IPS DF 6.9 (cell line): ENCODE measurements at regions not wholly inside any gene's neighbourhood (a gene's known extent, or its start where the extent isn't known, plus 50 kb on each side); places are given as distances from the start of the nearest gene placed in this dataset.
"Not testable (repeated sequence)": the region's sequence is repeated elsewhere in the genome, so short reads cannot be mapped to it uniquely, and the experiment has no call there.

Source experiments
- DNase-seq: peaks from one replicate; pipeline ENCODE4 v3.0.0-alpha.2; 2013; ENCODE audit warnings: low read depth, low spot score
- H3K27ac ChIP-seq: one replicate; pipeline ENCODE4 v1.5.1; 2013; ENCODE audit warnings: low read length, control low read depth
- H3K27me3 ChIP-seq: 2 replicates; pipeline ENCODE4 v1.6.1; 2013; ENCODE audit warnings: mild to moderate bottlenecking, low read length; ENCODE audit not compliant: control insufficient read depth, insufficient read depth
- H3K36me3 ChIP-seq: 2 replicates; pipeline ENCODE4 v1.6.1; 2013; ENCODE audit warnings: low read length; ENCODE audit not compliant: control insufficient read depth, insufficient read depth
- H3K4me1 ChIP-seq: 2 replicates; pipeline ENCODE4 v1.6.1; 2013; ENCODE audit warnings: low read length; ENCODE audit not compliant: control insufficient read depth, insufficient read depth
- H3K4me3 ChIP-seq: 2 replicates; pipeline ENCODE4 v1.5.1; 2013; ENCODE audit warnings: mild to moderate bottlenecking, low read length
- H3K9me3 ChIP-seq: 2 replicates; pipeline ENCODE4 v1.6.1; 2013; ENCODE audit warnings: low read length, inconsistent platforms; ENCODE audit not compliant: control insufficient read depth, insufficient read depth
- WGBS: extraction: QIAGEN DNeasy Blood & Tissue Kit; methylation state at CpG from one replicate; pipeline ENCODE4 v1.1.7; 2013; ENCODE audit warnings: mixed read lengths, missing lambda C conversion rate; ENCODE audit not compliant: insufficient read length, insufficient coverage; 5-methylcytosine and 5-hydroxymethylcytosine counted together

DNA sequence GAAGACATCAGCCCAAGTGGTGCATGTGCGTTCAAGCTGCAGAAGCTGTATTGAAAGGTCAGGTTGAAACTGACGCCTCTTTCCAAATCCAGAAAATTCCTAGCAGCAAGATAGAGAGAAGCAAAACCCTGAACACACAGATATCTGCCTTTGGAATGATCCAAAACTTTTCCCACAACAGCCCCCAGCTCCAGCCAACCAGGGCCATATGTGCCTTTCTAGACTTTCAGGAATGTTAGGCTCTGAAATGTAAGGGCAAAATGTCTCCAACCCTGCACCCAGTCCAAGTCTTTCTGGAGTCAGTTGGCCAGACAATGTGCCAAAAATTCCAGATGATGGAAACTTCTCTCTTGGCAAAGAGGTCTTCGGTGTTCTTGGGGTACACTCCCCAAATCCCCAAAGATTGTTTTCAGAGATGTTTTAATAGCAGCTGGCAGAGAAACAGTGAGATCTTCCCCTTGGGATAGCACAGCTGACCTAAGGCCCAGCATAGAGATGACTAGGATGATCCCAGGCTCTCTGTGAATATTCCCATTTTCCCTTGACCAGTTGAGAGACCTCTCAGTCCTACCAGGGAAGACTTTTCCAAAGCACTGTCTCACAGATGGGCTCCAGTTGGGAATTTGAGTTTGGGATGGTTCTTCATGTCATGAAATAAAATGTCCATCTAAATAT is 440.4 kb upstream of the CD180 start:
- Histone ChIP-seq H3K4me3 (no peak overlapping the region), H3K4me1 (no peaks in the 10 kb centered on the region; the same call in 1 of the 2 replicates), H3K9me3 (no peaks in the 10 kb centered on the region), H3K27ac (no peak overlapping the region), H3K27me3 (no peaks in the 10 kb centered on the region), H3K36me3 (no peaks in the 10 kb centered on the region)
- no peak for DNase-seq
- WGBS, result no CpG with 5 or more reads among the region's 3 CpGs

DNA sequence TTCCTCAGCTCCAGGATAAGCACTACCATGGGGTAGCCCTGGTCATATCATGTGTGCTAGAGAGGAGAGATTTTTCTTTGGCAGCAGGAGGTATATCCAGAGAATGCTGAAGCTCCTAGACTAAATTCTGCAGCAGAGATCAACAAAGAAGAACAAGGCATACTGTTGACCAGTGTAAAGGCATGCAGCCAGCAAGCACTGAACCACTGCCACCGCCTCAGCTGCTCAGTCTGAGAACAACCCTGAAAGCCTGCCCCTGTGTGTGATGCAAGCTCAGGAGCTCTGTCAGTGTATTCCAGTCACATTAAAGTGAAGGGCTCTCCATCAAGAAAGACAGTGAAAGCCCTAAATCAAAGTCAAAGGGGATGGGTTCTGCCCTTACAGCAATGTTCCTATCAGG is 439.5 kb upstream of the CD180 start:
- H3K36me3 ChIP-seq, result no peaks in the 10 kb centered on the region
- no peak for DNase-seq
- no peak overlapping the region for H3K4me3 ChIP-seq
- H3K9me3 ChIP-seq, result no peaks in the 10 kb centered on the region
- H3K4me1 ChIP-seq, result no peaks in the 10 kb centered on the region; the same call in 1 of the 2 replicates
- no peak overlapping the region for H3K27ac ChIP-seq
- WGBS, result no CpG with 5 or more reads among the region's 1 CpG
- H3K27me3 ChIP-seq, result no peaks in the 10 kb centered on the region

DNA sequence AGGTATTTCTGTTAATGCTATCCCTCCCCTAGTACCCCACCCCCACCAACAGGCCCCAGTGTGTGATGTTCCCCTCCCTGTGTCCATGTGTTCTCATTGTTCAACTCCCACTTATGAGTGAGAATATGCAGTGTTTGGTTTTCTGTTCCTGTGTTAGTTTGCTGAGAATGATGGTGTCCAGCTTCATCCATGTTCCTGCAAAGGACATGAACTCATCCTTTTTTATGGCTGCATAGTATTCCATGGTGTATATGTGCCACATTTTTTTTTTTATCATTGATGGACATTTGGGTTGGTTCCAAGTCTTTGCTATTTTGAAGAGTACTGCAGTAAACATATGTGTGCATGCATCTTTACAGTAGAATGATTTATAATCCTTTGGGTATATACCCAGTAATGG is 430.5 kb upstream of the CD180 start:
- not testable (repeated sequence) for H3K4me3 ChIP-seq, H3K36me3 ChIP-seq, H3K27me3 ChIP-seq, H3K4me1 ChIP-seq, DNase-seq, H3K9me3 ChIP-seq, H3K27ac ChIP-seq

DNA sequence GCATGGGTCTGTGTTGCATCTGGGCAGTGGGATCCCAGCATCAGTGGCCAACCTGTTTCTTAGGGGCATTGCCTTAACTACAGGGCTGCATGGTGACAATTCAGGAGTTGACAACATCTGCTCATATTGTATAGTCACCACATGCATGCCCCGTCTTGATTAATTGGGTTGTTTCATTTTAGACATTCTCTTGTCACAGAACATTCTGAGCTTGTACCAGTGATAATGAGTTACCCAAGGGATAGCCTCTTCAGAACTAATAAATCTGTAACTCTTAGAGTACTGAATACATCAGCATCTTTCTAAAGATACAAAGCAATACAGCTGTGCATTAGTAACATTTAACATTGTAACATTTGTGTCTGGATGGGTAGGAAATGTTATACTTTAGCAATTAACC is 426.5 kb upstream of the CD180 start:
- H3K27ac ChIP-seq, result no peak overlapping the region
- no peaks in the 10 kb centered on the region for H3K27me3 ChIP-seq
- no CpG with 5 or more reads among the region's 1 CpG for WGBS
- no peak for DNase-seq
- H3K4me1 ChIP-seq, result no peaks in the 10 kb centered on the region
- no peaks in the 10 kb centered on the region for H3K36me3 ChIP-seq
- no peaks in the 10 kb centered on the region for H3K9me3 ChIP-seq
- no peak overlapping the region for H3K4me3 ChIP-seq

DNA sequence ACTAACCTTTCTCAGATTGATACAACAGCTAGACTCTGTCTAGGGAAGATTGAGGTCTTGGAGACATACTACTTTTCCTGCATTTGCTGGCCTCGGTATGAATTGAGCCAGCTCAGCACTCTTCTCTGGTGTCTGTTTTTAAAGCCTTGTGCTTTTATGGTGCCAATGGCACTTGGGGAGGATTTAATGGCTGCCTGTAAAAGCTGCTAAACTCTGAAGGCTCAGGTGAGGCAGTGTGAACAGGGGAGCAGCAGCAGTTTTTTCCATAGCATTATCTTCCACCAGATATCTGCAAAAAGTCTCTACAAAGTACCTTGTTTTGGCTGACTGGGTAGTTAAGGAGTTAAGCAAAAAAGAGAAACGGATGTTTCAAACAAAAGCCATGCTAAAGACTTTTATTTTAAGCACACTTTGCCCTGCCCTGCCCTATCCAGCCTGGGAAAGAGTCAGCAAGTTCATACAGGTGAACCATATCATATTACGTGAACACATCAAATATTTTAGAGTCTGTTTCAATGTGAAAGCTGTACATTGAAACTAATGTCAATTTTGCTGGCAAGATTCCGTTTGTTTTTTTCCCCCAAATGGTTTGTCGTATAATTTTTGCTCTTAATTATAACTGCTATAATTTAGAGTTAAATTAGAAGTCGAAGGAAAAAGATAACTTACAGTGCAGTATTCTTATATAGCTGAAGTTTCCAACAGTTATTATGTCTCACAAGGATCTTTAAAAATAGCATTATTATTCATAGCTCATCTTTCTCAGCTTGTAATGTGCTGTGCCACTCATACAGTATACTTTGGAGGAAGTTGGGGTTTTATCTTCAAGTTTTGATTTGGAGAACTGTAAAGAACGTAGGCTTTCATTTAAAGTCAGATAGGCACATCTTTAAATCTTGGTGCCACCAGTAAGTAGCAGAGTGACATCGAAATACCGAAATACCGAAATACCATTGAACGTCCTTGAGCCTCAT is 424.1 kb upstream of the CD180 start:
- no peaks in the 10 kb centered on the region for H3K36me3 ChIP-seq
- H3K9me3 ChIP-seq, result no peaks in the 10 kb centered on the region
- H3K4me1 ChIP-seq, result no peaks in the 10 kb centered on the region
- no peak overlapping the region for H3K27ac ChIP-seq
- H3K27me3 ChIP-seq, result no peaks in the 10 kb centered on the region
- DNase-seq, result no peak
- no CpG with 5 or more reads among the region's 11 CpGs for whole genome bisulfite sequencing
- H3K4me3 ChIP-seq, result no peak overlapping the region

DNA sequence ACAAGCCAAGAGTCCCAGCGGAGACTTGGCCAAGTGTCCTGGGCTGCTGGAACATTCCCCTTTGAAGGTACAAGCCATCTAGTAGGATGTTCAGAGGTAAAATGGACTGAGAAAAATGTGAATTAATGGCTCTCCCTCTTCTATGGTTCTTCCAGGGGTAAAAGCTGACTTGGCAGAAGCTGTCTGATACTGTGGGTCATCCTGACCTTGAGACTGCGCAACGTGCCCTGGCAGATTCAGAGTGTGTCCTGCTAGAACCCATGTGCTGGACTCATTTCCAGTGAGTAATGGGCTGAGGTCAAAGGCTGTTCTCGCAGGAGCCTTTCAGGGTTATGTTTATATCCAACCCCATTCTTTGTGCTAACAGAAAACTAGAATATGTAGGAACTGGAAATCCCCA is 423.0 kb upstream of the CD180 start:
- WGBS, result no CpG with 5 or more reads among the region's 4 CpGs

DNA sequence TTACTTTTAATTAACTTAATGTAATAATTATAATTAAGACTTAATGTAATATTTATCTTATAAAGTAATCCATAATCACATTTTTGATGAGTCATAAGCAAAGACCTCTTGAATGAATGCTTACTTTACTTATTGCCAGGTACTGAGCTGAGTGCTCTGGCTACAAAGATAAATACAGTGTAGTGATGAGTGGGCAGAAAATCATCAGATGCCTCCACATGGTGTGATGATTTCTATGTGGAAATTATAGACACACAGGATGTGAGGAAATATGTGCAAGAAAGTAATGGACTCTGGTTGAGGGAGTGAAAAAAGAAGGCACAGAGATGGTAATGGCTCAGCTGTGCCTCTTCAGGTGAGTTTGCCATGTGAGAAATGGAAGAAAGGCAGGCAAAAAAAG is 422.6 kb upstream of the CD180 start:
- no peak overlapping the region for H3K4me3 ChIP-seq
- H3K27me3 ChIP-seq, result no peaks in the 10 kb centered on the region
- H3K36me3 ChIP-seq, result no peaks in the 10 kb centered on the region
- no peak for DNase-seq
- no peaks in the 10 kb centered on the region for H3K9me3 ChIP-seq
- H3K4me1 ChIP-seq, result no peaks in the 10 kb centered on the region
- no peak overlapping the region for H3K27ac ChIP-seq

More for the DNA sequence above, 423.0 kb upstream of the CD180 start:
- Histone ChIP-seq H3K9me3 (no peaks in the 10 kb centered on the region), H3K4me1 (no peaks in the 10 kb centered on the region), H3K4me3 (no peak overlapping the region), H3K27ac (no peak overlapping the region), H3K36me3 (no peaks in the 10 kb centered on the region), H3K27me3 (no peaks in the 10 kb centered on the region)
- no peak for DNase-seq

DNA sequence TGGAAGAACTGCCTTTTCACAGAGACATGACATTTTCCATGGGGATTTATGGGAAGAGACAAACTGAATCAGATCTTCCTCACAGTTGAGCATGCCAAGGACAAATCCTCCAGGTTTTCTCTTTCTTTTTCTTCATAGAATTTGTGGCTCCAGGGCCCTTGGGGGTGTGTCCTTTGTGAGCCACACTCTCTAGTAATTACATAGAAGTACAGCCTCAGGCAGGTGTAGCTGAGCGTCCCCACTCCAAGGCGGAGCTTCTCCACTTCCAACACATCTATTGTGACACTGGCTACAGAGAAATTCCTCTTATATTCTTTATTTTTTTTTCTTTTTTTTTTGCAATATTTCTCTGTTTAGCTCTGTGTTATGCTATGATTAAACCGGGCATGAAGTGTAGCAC is 420.5 kb upstream of the CD180 start:
- Histone ChIP-seq H3K4me1 (no peaks in the 10 kb centered on the region), H3K9me3 (no peaks in the 10 kb centered on the region), H3K27ac (no peak overlapping the region), H3K4me3 (no peak overlapping the region), H3K27me3 (no peaks in the 10 kb centered on the region), H3K36me3 (no peaks in the 10 kb centered on the region)
- no peak for DNase-seq
- no CpG with 5 or more reads among the region's 3 CpGs for WGBS

DNA sequence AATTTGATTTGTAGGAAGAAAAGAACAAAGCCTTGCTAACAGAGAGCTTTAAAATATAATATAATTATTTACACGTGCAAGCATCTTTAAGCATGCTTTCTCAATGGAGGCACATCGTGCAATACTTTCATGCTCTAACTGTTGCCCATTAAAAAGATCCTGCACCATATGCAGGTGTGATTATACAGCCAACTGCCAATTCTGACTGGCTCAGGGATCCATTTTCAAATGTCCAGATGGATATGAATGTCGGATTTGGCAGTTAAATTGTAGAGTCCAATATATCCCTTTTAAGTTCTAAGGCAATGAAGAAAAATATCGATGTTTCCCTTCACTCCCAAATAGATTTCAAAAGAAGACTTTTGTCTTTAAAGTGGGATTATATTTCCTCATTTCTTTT is 416.4 kb upstream of the CD180 start:
- no peak for DNase-seq
- H3K9me3 ChIP-seq, result no peaks in the 10 kb centered on the region
- H3K4me1 ChIP-seq, result no peaks in the 10 kb centered on the region
- H3K36me3 ChIP-seq, result no peaks in the 10 kb centered on the region
- no CpG with 5 or more reads among the region's 4 CpGs for WGBS
- no peak overlapping the region for H3K4me3 ChIP-seq
- no peak overlapping the region for H3K27ac ChIP-seq
- no peaks in the 10 kb centered on the region for H3K27me3 ChIP-seq

DNA sequence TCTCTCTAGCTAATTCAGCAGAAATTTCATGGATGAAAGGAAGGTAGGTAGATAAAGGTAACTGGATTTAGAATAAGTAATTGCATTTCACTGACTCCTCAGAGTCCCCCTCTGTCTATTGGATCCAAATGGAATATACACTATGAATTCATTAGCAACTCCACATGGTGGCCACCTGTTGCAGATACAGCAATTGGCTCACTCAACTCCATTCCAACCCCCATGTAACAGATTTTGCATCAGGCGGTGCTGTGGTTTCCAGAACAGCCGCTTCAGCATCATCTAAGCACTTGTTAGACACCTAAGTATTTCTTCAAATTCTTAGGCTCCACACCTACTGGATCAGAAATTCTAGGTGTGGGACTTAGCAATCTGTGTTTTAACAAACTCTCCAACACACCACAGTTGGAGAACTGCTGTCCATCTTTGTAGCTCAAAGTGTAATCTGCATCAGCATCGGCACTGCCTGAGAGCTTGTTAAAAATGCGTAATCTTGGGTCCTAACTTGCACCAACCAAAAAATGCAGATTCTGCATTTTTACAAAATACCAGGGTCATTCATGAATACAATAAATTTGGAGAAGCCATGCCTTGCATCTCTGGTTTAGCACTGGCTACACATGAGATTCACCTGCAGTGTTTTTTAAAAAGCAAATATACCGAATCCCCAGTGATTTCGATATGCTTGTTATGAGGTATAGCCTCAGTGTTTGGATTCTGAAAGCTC is 413.8 kb upstream of the CD180 start:
- H3K36me3 ChIP-seq, result no peaks in the 10 kb centered on the region
- no CpG with 5 or more reads among the region's 6 CpGs for WGBS

More for the DNA sequence above, 413.8 kb upstream of the CD180 start:
- Histone ChIP-seq H3K27me3 (no peaks in the 10 kb centered on the region), H3K27ac (no peak overlapping the region), H3K4me3 (no peak overlapping the region), H3K9me3 (no peaks in the 10 kb centered on the region), H3K4me1 (no peaks in the 10 kb centered on the region)
- no peak for DNase-seq
